SK-N-SH (cell line): ENCODE measurements at regions not wholly inside any gene's neighbourhood (a gene's known extent, or its start where the extent isn't known, plus 50 kb on each side); places are given as distances from the start of the nearest gene placed in this dataset.

Source experiments
- CHD2 ChIP-seq: fragments of 150-350 bp; IDR thresholded peaks from 2 replicates; pipeline ENCODE4 v1.6.1; 2018; ENCODE audit warnings: low read length; ENCODE audit not compliant: partially characterized antibody
- CTCF ChIP-seq: fragments of 200-600 bp; sonication (generic); IDR thresholded peaks from 2 replicates; pipeline ENCODE4 v1.6.1; 2017; ENCODE audit warnings: antibody characterized with exemption, mild to moderate bottlenecking, moderate library complexity
- EP300 ChIP-seq, 2 experiments: IDR thresholded peaks; 2 replicates each; pipeline versions ENCODE4 v1.4.0 to v1.6.1; 2012; ENCODE audit warnings: borderline replicate concordance in 1 of 2, low read depth in 1 of 2, low read length in 1 of 2
- EZH2phosphoT487 ChIP-seq: fragments of 200-600 bp; sonication (generic); IDR thresholded peaks from 2 replicates; pipeline ENCODE4 v1.6.1; 2017; ENCODE audit warnings: low read depth, mixed run types, mild to moderate bottlenecking, antibody characterized with exemption, moderate library complexity, borderline replicate concordance
- FOXM1 ChIP-seq: IDR thresholded peaks from 2 replicates; pipeline ENCODE4 v1.4.0; 2012; ENCODE audit warnings: low read depth, mild to moderate bottlenecking
- SIN3A ChIP-seq: IDR thresholded peaks from 2 replicates; pipeline ENCODE4 v1.6.1; 2012; ENCODE audit warnings: low read depth, mild to moderate bottlenecking, low read length, moderate library complexity, borderline replicate concordance
- TAF1 ChIP-seq: IDR thresholded peaks from 2 replicates; pipeline ENCODE4 v1.6.1; 2012; ENCODE audit warnings: low read depth, mild to moderate bottlenecking, low read length, moderate library complexity, borderline replicate concordance
- TEAD4 ChIP-seq: IDR thresholded peaks from 2 replicates; pipeline ENCODE4 v1.4.0; 2012; ENCODE audit warnings: mild to moderate bottlenecking, borderline replicate concordance; ENCODE audit not compliant: insufficient read depth
- TF ChIP-seq, protein P1 (sequence below): IDR thresholded peaks from 2 replicates; pipeline ENCODE4 v1.6.1; 2012; ENCODE audit warnings: mild to moderate bottlenecking, low read depth, low read length, moderate library complexity
- TF ChIP-seq, protein P2 (sequence below): IDR thresholded peaks from 2 replicates; pipeline ENCODE4 v1.4.0; 2012; ENCODE audit warnings: low read depth, borderline replicate concordance

DNA sequence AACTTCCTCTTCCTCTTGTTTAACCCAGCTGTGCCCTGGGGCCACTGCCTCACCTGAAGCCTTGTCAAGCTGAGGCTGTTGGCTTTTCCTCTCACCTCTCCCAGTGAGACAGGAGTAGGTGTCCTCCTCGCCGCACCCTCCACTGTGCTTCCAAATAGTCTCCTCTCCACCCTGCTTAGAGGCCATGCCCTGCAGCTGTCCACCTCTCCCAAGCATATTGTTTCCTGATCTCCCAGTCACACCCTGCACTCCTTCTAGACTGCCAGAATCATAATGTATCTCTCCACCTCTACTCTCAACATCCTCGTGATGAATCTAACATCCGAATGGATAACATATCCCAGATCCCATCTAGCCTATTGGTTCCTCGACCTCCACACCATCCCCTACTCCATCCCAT is 196.3 kb upstream of the GHITM start:
- no peak for TF ChIP-seq CTCF
- TF ChIP-seq EP300 (IDR thresholded peaks at IDR 0.05; ENCODE audit: borderline replicate concordance in 1 of 2, low read depth in 1 of 2, low read length in 1 of 2) = no peak
- TF ChIP-seq EZH2phosphoT487 = no peak
- TF ChIP-seq TAF1 = no peak
- TF ChIP-seq TEAD4 = no peak
- TF ChIP-seq, protein P1, sequence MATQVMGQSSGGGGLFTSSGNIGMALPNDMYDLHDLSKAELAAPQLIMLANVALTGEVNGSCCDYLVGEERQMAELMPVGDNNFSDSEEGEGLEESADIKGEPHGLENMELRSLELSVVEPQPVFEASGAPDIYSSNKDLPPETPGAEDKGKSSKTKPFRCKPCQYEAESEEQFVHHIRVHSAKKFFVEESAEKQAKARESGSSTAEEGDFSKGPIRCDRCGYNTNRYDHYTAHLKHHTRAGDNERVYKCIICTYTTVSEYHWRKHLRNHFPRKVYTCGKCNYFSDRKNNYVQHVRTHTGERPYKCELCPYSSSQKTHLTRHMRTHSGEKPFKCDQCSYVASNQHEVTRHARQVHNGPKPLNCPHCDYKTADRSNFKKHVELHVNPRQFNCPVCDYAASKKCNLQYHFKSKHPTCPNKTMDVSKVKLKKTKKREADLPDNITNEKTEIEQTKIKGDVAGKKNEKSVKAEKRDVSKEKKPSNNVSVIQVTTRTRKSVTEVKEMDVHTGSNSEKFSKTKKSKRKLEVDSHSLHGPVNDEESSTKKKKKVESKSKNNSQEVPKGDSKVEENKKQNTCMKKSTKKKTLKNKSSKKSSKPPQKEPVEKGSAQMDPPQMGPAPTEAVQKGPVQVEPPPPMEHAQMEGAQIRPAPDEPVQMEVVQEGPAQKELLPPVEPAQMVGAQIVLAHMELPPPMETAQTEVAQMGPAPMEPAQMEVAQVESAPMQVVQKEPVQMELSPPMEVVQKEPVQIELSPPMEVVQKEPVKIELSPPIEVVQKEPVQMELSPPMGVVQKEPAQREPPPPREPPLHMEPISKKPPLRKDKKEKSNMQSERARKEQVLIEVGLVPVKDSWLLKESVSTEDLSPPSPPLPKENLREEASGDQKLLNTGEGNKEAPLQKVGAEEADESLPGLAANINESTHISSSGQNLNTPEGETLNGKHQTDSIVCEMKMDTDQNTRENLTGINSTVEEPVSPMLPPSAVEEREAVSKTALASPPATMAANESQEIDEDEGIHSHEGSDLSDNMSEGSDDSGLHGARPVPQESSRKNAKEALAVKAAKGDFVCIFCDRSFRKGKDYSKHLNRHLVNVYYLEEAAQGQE = no peak
- no peak for TF ChIP-seq FOXM1
- no peak for TF ChIP-seq SIN3A
- TF ChIP-seq, protein P2, sequence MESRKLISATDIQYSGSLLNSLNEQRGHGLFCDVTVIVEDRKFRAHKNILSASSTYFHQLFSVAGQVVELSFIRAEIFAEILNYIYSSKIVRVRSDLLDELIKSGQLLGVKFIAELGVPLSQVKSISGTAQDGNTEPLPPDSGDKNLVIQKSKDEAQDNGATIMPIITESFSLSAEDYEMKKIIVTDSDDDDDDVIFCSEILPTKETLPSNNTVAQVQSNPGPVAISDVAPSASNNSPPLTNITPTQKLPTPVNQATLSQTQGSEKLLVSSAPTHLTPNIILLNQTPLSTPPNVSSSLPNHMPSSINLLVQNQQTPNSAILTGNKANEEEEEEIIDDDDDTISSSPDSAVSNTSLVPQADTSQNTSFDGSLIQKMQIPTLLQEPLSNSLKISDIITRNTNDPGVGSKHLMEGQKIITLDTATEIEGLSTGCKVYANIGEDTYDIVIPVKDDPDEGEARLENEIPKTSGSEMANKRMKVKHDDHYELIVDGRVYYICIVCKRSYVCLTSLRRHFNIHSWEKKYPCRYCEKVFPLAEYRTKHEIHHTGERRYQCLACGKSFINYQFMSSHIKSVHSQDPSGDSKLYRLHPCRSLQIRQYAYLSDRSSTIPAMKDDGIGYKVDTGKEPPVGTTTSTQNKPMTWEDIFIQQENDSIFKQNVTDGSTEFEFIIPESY = no peak
- no peak for TF ChIP-seq CHD2
